ENCODE measurements at regions not wholly inside any gene's neighbourhood (a gene's known extent, or its start where the extent isn't known, plus 50 kb on each side); places are given as distances from the start of the nearest gene placed in this dataset.

DNA sequence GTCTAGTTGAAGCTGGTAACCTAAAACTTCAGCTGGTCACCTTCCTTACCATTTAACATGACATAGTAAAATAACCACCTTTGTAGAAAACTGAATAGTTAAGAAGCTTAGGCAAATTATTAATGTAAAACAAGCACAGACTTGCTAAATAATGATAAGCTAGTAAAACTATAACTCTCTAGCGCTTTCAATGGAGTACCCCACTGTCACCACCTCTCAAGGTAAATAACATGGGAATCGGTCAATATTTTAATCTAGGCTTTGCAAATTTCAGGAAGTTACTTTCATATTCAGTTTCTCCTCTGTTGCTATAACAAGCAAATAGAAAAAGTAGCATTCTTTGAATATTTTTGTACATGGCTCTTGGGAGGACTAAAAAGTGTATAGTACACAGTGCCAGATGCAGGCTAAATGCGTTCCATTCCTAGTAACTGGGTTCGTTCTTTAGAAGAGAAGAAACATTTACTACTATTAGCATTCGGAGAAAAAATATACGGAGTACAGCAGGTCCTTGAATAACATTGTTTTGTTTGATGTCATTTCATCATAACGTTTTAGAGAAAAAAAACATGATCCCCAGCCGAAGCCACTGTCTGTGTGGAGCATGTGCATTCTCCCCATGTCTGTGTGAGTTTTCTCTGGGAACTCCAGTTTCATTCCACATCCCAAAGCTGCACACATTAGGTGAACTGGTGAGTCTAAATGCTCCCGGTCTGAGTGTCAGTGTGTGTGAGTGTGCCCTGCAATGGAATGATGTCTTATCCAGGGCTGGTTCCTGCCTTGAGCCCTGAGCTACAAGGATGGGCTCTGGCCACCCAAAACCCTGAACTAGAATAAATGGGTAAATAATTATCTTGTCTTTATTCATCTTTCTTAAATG is 52.5 kb downstream of the EPRS1 start:
- TF ChIP-seq POLR2A (IDR thresholded peaks at IDR 0.05), result no peak
- TF ChIP-seq CTCF (IDR thresholded peaks at IDR 0.05), result no peak
- no peak for TF ChIP-seq POLR2AphosphoS5 (IDR thresholded peaks at IDR 0.05)

Measured in breast epithelium (tissue), 3 donors.